SK-N-SH treated with all-trans-retinoic acid at 6 μM for 48 hours (cell line): ENCODE measurements at regions not wholly inside any gene's neighbourhood (a gene's known extent, or its start where the extent isn't known, plus 50 kb on each side); places are given as distances from the start of the nearest gene placed in this dataset.

Source experiments
- ARNTL ChIP-seq: fragments of 450-650 bp; formaldehyde crosslinking; IDR thresholded peaks from 2 replicates; pipeline ENCODE4 v1.5.0; 2020; ENCODE audit warnings: low read depth, mild to moderate bottlenecking, moderate library complexity, borderline replicate concordance
- ESRRG ChIP-seq: fragments of 250-450 bp; sonication (Bioruptor Pico); IDR thresholded peaks from 2 replicates; pipeline ENCODE4 v1.6.1; 2021; ENCODE audit warnings: mild to moderate bottlenecking
- RARB ChIP-seq: fragments of 250-450 bp; sonication (Bioruptor Pico); IDR thresholded peaks from 2 replicates; pipeline ENCODE4 v1.8.0; 2021; ENCODE audit warnings: mild to moderate bottlenecking, moderate library complexity
- SNAI2 ChIP-seq: fragments of 250-450 bp; sonication (Bioruptor Pico); IDR thresholded peaks from 2 replicates; pipeline ENCODE4 v1.5.0; 2020; ENCODE audit warnings: mild to moderate bottlenecking, moderate library complexity
- TCF4 ChIP-seq: fragments of 250-450 bp; sonication (Bioruptor Pico); IDR thresholded peaks from 2 replicates; pipeline ENCODE4 v1.8.0; 2021; ENCODE audit warnings: mild to moderate bottlenecking, moderate library complexity, borderline replicate concordance
- ZC3H10 ChIP-seq: fragments of 250-450 bp; sonication (Bioruptor Pico); IDR thresholded peaks from 2 replicates; pipeline ENCODE4 v1.5.1; 2021; ENCODE audit warnings: mild to moderate bottlenecking, moderate library complexity
- ZFP3 ChIP-seq: fragments of 250-450 bp; sonication (Bioruptor Pico); IDR thresholded peaks from 2 replicates; pipeline ENCODE4 v1.5.0; 2020; ENCODE audit warnings: mild to moderate bottlenecking, moderate library complexity
- ZFP30 ChIP-seq: fragments of 450-650 bp; formaldehyde crosslinking; IDR thresholded peaks from 2 replicates; pipeline ENCODE4 v1.5.0; 2022; ENCODE audit warnings: mild to moderate bottlenecking, moderate library complexity
- ZNF565 ChIP-seq: fragments of 450-650 bp; formaldehyde crosslinking; conservative IDR thresholded peaks from 2 replicates; pipeline ENCODE4 v1.5.0; 2020; ENCODE audit warnings: low read depth, mild to moderate bottlenecking, moderate library complexity
- ZNF8 ChIP-seq: fragments of 450-650 bp; formaldehyde crosslinking; IDR thresholded peaks from 2 replicates; pipeline ENCODE4 v1.5.0; 2020; ENCODE audit warnings: mild to moderate bottlenecking, moderate library complexity
- TF ChIP-seq, protein P1 (sequence below): fragments of 250-450 bp; sonication (Bioruptor Pico); IDR thresholded peaks from 2 replicates; pipeline ENCODE4 v1.8.0; 2021; ENCODE audit warnings: low read depth, mild to moderate bottlenecking, moderate library complexity, borderline replicate concordance
- TF ChIP-seq, protein P2 (sequence below): fragments of 250-450 bp; sonication (Bioruptor Pico); IDR thresholded peaks from 2 replicates; pipeline ENCODE4 v1.8.0; 2020; ENCODE audit warnings: mild to moderate bottlenecking, moderate library complexity, borderline replicate concordance

DNA sequence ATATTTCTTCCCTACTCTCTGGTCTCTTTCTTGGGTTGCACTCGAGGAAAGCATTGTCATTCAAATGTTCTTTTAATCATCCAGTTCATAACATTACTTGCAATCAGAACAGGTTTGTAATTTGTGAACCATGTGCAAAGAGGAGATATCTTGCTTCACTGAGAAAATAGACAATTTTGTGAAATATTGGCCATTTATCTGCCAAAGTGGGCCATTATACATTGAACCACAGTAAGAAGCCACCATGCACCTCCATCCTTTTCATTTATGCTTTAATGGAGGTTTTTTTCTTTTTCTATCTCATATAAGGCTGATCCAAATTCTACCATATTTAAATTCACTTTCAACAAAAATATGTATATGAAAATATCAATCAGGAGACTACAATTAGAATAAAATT lies 335.3 kb upstream of the AADAT start:
- TF ChIP-seq ZNF565: no peak
- no peak for TF ChIP-seq ESRRG
- TF ChIP-seq, protein P1, sequence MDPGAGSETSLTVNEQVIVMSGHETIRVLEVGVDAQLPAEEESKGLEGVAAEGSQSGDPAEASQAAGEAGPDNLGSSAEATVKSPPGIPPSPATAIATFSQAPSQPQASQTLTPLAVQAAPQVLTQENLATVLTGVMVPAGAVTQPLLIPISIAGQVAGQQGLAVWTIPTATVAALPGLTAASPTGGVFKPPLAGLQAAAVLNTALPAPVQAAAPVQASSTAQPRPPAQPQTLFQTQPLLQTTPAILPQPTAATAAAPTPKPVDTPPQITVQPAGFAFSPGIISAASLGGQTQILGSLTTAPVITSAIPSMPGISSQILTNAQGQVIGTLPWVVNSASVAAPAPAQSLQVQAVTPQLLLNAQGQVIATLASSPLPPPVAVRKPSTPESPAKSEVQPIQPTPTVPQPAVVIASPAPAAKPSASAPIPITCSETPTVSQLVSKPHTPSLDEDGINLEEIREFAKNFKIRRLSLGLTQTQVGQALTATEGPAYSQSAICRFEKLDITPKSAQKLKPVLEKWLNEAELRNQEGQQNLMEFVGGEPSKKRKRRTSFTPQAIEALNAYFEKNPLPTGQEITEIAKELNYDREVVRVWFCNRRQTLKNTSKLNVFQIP (CRISPR knock-in tag): no peak
- TF ChIP-seq SNAI2 (CRISPR knock-in tag): no peak
- TF ChIP-seq ZC3H10 (CRISPR knock-in tag): no peak
- no peak for TF ChIP-seq ZFP3
- no peak for TF ChIP-seq RARB (CRISPR knock-in tag)
- no peak for TF ChIP-seq TCF4
- TF ChIP-seq ZFP30 (CRISPR knock-in tag): no peak
- TF ChIP-seq ZNF8 (CRISPR knock-in tag): no peak
- TF ChIP-seq, protein P2, sequence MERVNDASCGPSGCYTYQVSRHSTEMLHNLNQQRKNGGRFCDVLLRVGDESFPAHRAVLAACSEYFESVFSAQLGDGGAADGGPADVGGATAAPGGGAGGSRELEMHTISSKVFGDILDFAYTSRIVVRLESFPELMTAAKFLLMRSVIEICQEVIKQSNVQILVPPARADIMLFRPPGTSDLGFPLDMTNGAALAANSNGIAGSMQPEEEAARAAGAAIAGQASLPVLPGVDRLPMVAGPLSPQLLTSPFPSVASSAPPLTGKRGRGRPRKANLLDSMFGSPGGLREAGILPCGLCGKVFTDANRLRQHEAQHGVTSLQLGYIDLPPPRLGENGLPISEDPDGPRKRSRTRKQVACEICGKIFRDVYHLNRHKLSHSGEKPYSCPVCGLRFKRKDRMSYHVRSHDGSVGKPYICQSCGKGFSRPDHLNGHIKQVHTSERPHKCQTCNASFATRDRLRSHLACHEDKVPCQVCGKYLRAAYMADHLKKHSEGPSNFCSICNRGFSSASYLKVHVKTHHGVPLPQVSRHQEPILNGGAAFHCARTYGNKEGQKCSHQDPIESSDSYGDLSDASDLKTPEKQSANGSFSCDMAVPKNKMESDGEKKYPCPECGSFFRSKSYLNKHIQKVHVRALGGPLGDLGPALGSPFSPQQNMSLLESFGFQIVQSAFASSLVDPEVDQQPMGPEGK (CRISPR knock-in tag): no peak
- TF ChIP-seq ARNTL (CRISPR knock-in tag): no peak
